Gastroesophageal sphincter (tissue), 3 donors: ENCODE measurements at regions not wholly inside any gene's neighbourhood (a gene's known extent, or its start where the extent isn't known, plus 50 kb on each side); places are given as distances from the start of the nearest gene placed in this dataset.

Source experiments
- CTCF ChIP-seq, 4 experiments: fragments of 200-600 bp in 2 of 4; fragments of 450-650 bp in 2 of 4; sonication (generic) in 1 of 4; IDR thresholded peaks; one replicate each; pipeline ENCODE4 v1.5.1; 2017 to 2019; ENCODE audit warnings: antibody characterized with exemption in 4 of 4, mild to moderate bottlenecking in 2 of 4, moderate library complexity in 2 of 4
- EP300 ChIP-seq: sonication (generic); formaldehyde crosslinking; IDR thresholded peaks from one replicate; pipeline ENCODE4 v1.6.1; 2017; ENCODE audit warnings: antibody characterized with exemption, mild to moderate bottlenecking
- POLR2A ChIP-seq, 2 donors: fragments of 450-650 bp; IDR thresholded peaks; one replicate each; pipeline ENCODE4 v1.6.1; 2017; ENCODE audit warnings: antibody characterized with exemption in 2 of 2, mild to moderate bottlenecking in 2 of 2, moderate library complexity in 1 of 2
- POLR2AphosphoS5 ChIP-seq: sonication (generic); formaldehyde crosslinking; IDR thresholded peaks from one replicate; pipeline ENCODE4 v1.6.1; 2017; ENCODE audit warnings: antibody characterized with exemption

GRCh38 chr12:16972923-16973770 lies 367.2 kb upstream of the LMO3 start:
- TF ChIP-seq EP300 (no peak), CTCF (IDR thresholded peaks at IDR 0.05) (no peak), POLR2A (IDR thresholded peaks at IDR 0.05) (no peak), POLR2AphosphoS5 (no peak)
